OCI-LY7 (cell line): ENCODE measurements at regions not wholly inside any gene's neighbourhood (a gene's known extent, or its start where the extent isn't known, plus 50 kb on each side); places are given as distances from the start of the nearest gene placed in this dataset.

Experiments
- BruUV-seq: library from RNA; stranded (reverse); fragments of 400-500 nt; replicated peaks from 2 replicates; lab custom pipeline; 2021; lab: Mats Ljungman, UMichigan
- CTCF ChIA-PET: fragments of 300-600 bp; sonication (Branson Sonifier 250); formaldehyde crosslinking; loops from one replicate; lab custom pipeline; 2022; ENCODE audit warnings: antibody characterized with exemption; ENCODE audit not compliant: unreplicated experiment; lab: Charles Lee
- POLR2A ChIA-PET: fragments of 300-600 bp; sonication (Branson Sonifier 250); formaldehyde crosslinking; loops from one replicate; lab custom pipeline; 2022; ENCODE audit warnings: antibody characterized with exemption; lab: Charles Lee
- DNase-seq: peaks from one replicate; pipeline ENCODE4 v3.0.0-alpha.2; 2015; ENCODE audit warnings: low spot score
- H2AFZ ChIP-seq: fragments of 200-600 bp; sonication (generic), shearing (Covaris generic); 2 replicates; pipeline ENCODE4 v1.6.1; 2014; ENCODE audit warnings: mild to moderate bottlenecking, antibody characterized with exemption, low read length, moderate library complexity
- H3K27ac ChIP-seq: fragments of 200-600 bp; sonication (generic); 2 replicates; pipeline ENCODE4 v1.5.1; 2014; ENCODE audit warnings: mixed run types, low read depth, mild to moderate bottlenecking, moderate library complexity, low read length, inconsistent platforms; ENCODE audit not compliant: poor library complexity, severe bottlenecking
- H3K36me3 ChIP-seq: fragments of 200-600 bp; sonication (generic); 2 replicates; pipeline ENCODE4 v1.6.1; 2014; ENCODE audit warnings: mild to moderate bottlenecking, antibody characterized with exemption, low read length, moderate library complexity, mixed read lengths; ENCODE audit not compliant: insufficient read depth
- H3K4me1 ChIP-seq: fragments of 200-600 bp; sonication (generic); 2 replicates; pipeline ENCODE4 v1.5.1; 2014; ENCODE audit warnings: mild to moderate bottlenecking, low read length; ENCODE audit not compliant: insufficient read depth, poor library complexity, severe bottlenecking
- H3K4me2 ChIP-seq: fragments of 200-600 bp; sonication (generic); 2 replicates; pipeline ENCODE4 v1.6.1; 2014; ENCODE audit warnings: mild to moderate bottlenecking, low read length
- H3K4me3 ChIP-seq: fragments of 200-600 bp; sonication (generic); 2 replicates; pipeline ENCODE4 v1.5.1; 2014; ENCODE audit warnings: mild to moderate bottlenecking, low read depth, low read length; ENCODE audit not compliant: poor library complexity, severe bottlenecking
- H3K79me2 ChIP-seq: fragments of 200-600 bp; sonication (generic); 2 replicates; pipeline ENCODE4 v1.6.1; 2016; ENCODE audit warnings: low read depth, mild to moderate bottlenecking, low read length, moderate library complexity, mixed read lengths; ENCODE audit not compliant: insufficient read depth
- H3K9me2 ChIP-seq: fragments of 200-600 bp; sonication (generic); 2 replicates; pipeline ENCODE4 v1.6.1; 2016; ENCODE audit warnings: mild to moderate bottlenecking, low read length, mixed read lengths; ENCODE audit not compliant: insufficient read depth
- H3K9me3 ChIP-seq: fragments of 200-600 bp; sonication (generic); 2 replicates; pipeline ENCODE4 v1.6.1; 2014; ENCODE audit warnings: mild to moderate bottlenecking, mixed run types, low read length, mixed read lengths
- H4K20me1 ChIP-seq: fragments of 200-600 bp; sonication (generic); 2 replicates; pipeline ENCODE4 v1.6.1; 2014; ENCODE audit warnings: mild to moderate bottlenecking, antibody characterized with exemption, low read length, moderate library complexity, mixed read lengths; ENCODE audit not compliant: insufficient read depth
- EZH2phosphoT487 ChIP-seq: fragments of 200-600 bp; sonication (generic); IDR thresholded peaks from 2 replicates; pipeline ENCODE4 v1.6.1; 2018; ENCODE audit warnings: low read depth, borderline replicate concordance, mild to moderate bottlenecking, mixed run types, antibody characterized with exemption, low read length, moderate library complexity, mixed read lengths
- intact Hi-C: fragments of 100-400 bp; cut with micrococcal nuclease; formaldehyde crosslinking; loops from one replicate; pipeline ENCODE4 v1.10.0; 2022; ENCODE audit not compliant: unreplicated experiment
- TF ChIP-seq, protein P1 (sequence below): fragments of 200-600 bp; sonication (generic); conservative IDR thresholded peaks from 2 replicates; pipeline ENCODE4 v1.5.1; 2014; ENCODE audit warnings: mild to moderate bottlenecking, antibody characterized with exemption, low read length, moderate library complexity, mixed read lengths

DNA sequence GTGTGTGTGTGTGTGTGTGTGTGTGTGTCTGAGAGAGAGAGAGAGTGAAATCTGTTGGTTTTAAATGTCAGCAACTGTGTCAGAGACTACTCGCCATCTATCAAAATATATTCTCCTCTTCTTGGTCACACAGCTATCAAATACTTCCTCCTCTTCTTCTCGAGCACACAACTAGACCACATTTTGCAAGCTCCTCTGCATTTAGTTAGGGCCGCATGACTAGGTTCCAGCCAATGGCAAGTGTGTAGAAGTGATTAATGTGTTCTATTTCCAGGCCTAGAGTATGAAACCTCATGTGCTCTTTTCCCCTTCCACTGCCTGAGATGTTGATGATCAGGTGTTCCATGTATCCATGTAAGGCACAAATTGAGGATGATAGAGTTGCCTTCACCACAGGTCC is 278.5 kb upstream of the MARCKS start:
- Histone ChIP-seq H3K4me1 (peaks cover 3% of the 10 kb centered on the region), H3K79me2 (no peaks in the 10 kb centered on the region), H3K9me2 (no peaks in the 10 kb centered on the region), H3K4me2 (no peak overlapping the region), H4K20me1 (no peaks in the 10 kb centered on the region), H3K27ac (no peak overlapping the region), H3K4me3 (no peak overlapping the region), H2AFZ (no peak overlapping the region), H3K36me3 (no peaks in the 10 kb centered on the region), H3K9me3 (peaks cover 6% of the 10 kb centered on the region; the same call in 1 of the 2 replicates)
- ChIA-PET CTCF (no interaction called here), POLR2A (interaction anchor here (0.7 kb wide), 2 partner anchors 186 to 401 kb away, joined by 3 read pairs; no protein-coding TSS in a partner anchor)
- no TSS peak for BruUV-seq
- TF ChIP-seq EZH2phosphoT487 = no peak
- TF ChIP-seq, protein P1, sequence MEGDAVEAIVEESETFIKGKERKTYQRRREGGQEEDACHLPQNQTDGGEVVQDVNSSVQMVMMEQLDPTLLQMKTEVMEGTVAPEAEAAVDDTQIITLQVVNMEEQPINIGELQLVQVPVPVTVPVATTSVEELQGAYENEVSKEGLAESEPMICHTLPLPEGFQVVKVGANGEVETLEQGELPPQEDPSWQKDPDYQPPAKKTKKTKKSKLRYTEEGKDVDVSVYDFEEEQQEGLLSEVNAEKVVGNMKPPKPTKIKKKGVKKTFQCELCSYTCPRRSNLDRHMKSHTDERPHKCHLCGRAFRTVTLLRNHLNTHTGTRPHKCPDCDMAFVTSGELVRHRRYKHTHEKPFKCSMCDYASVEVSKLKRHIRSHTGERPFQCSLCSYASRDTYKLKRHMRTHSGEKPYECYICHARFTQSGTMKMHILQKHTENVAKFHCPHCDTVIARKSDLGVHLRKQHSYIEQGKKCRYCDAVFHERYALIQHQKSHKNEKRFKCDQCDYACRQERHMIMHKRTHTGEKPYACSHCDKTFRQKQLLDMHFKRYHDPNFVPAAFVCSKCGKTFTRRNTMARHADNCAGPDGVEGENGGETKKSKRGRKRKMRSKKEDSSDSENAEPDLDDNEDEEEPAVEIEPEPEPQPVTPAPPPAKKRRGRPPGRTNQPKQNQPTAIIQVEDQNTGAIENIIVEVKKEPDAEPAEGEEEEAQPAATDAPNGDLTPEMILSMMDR = no peak
- DNase-seq = no peak
- intact Hi-C loops = no loop called here

DNA sequence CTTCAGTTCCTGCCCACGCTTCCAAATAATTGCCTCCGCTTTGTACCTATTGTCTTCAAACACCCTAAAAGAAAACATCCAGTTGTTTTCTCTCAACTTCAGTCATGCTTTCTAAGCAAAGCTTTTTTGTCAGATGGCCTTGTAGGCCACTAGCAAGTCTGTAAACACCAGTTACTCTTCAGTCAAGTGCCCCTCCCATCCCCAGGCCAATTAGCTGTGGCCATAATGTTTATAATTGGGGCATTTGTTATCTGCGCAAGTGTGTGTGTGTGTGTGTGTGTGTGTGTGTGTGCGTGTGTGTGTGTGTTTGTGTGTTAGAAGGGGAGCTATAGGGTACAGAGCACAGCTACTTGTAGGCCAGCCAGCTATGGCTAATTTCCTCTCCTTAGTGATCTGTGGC is 272.4 kb upstream of the MARCKS start:
- TF ChIP-seq, protein P1 = no peak
- TF ChIP-seq EZH2phosphoT487 = no peak
- CTCF ChIA-PET = interaction anchor here (0.6 kb wide), 1 partner anchor 309 kb away, joined by 3 read pairs; no protein-coding TSS in a partner anchor
- BruUV-seq = no TSS peak

DNA sequence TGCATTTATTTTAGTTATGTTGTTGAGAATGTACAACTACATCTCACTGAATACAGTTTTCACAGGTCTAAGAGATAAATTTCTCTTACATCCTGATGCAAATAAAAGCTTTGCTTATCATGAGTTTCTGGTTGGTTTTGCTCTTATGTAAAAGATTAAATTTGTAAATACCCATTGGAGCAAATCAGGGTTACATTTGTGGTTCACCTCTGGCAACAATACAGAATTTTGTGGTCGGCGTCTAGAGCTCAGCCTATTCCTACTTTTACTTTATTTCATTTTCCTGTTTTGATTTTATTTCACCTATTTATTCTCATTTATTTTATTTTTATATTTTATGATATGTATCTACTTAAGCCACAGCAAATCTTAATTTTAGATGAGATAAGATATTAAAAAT is 271.9 kb upstream of the MARCKS start:
- H2AFZ ChIP-seq = no peak overlapping the region
- no TSS peak for BruUV-seq
- H3K9me2 ChIP-seq = no peaks in the 10 kb centered on the region
- POLR2A ChIA-PET = interaction anchor here (1.2 to 1.9 kb wide), 3 partner anchors 11 to 17 kb away, joined by 3 to 6 read pairs (median 5); no protein-coding TSS in a partner anchor
- H3K4me1 ChIP-seq = no peaks in the 10 kb centered on the region
- H3K4me3 ChIP-seq = no peak overlapping the region
- TF ChIP-seq, protein P1 = no peak
- no peak for TF ChIP-seq EZH2phosphoT487
- H3K4me2 ChIP-seq = no peak overlapping the region
- no peaks in the 10 kb centered on the region for H3K36me3 ChIP-seq
- H3K9me3 ChIP-seq = no peaks in the 10 kb centered on the region
- CTCF ChIA-PET = interaction anchor here (0.6 kb wide), 1 partner anchor 309 kb away, joined by 3 read pairs; no protein-coding TSS in a partner anchor
- H3K27ac ChIP-seq = no peak overlapping the region
- H4K20me1 ChIP-seq = no peaks in the 10 kb centered on the region
- intact Hi-C loops = no loop called here
- H3K79me2 ChIP-seq = no peaks in the 10 kb centered on the region
- no peak for DNase-seq

More for the DNA sequence above, 272.4 kb upstream of the MARCKS start:
- Histone ChIP-seq H2AFZ (no peak overlapping the region), H3K36me3 (no peaks in the 10 kb centered on the region), H3K27ac (no peak overlapping the region), H3K4me2 (no peak overlapping the region), H3K9me3 (no peaks in the 10 kb centered on the region), H4K20me1 (no peaks in the 10 kb centered on the region), H3K4me1 (no peaks in the 10 kb centered on the region), H3K79me2 (no peaks in the 10 kb centered on the region), H3K9me2 (no peaks in the 10 kb centered on the region), H3K4me3 (no peak overlapping the region)
- no peak for DNase-seq
- POLR2A ChIA-PET = interaction anchor here (1.7 to 1.9 kb wide), 2 partner anchors 11 to 12 kb away, joined by 5 to 6 read pairs; no protein-coding TSS in a partner anchor
- intact Hi-C loops = no loop called here
